ENCODE measurements at regions not wholly inside any gene's neighbourhood (a gene's known extent, or its start where the extent isn't known, plus 50 kb on each side); places are given as distances from the start of the nearest gene placed in this dataset.

GRCh38 chr3:102194001-102194400 is 240.8 kb upstream of the ZPLD1 start:
- DNase-seq = no peak

- DNase-seq = no peak
These were observed 240.1 kb upstream of the ZPLD1 start for GRCh38 chr3:102194760-102195159.

GRCh38 chr3:102195198-102195948 is 239.4 kb upstream of the ZPLD1 start:
- peak; percentile 25 for DNase-seq

- DNase-seq = no peak
These were observed 234.7 kb upstream of the ZPLD1 start for GRCh38 chr3:102200126-102200525.

GRCh38 chr3:102200560-102200959 is 234.3 kb upstream of the ZPLD1 start:
- DNase-seq = no peak

- DNase-seq = no peak
These were observed 229.2 kb upstream of the ZPLD1 start for GRCh38 chr3:102205647-102206046.

GRCh38 chr3:102206511-102207031 is 228.2 kb upstream of the ZPLD1 start:
- no peak for DNase-seq

GRCh38 chr3:102207151-102207571 is 227.7 kb upstream of the ZPLD1 start:
- DNase-seq = no peak

GRCh38 chr3:102215166-102215565 is 219.6 kb upstream of the ZPLD1 start:
- DNase-seq = no peak

- no peak for DNase-seq
These were observed 211.7 kb upstream of the ZPLD1 start for GRCh38 chr3:102223132-102223531.

- DNase-seq = no peak
These were observed 210.6 kb upstream of the ZPLD1 start for GRCh38 chr3:102224171-102224570.

- DNase-seq = no peak
These were observed 209.8 kb upstream of the ZPLD1 start for GRCh38 chr3:102225005-102225404.

GRCh38 chr3:102225407-102226132 is 209.2 kb upstream of the ZPLD1 start:
- peak; percentile 75 for DNase-seq

- no peak for DNase-seq
These were observed 208.4 kb upstream of the ZPLD1 start for GRCh38 chr3:102226463-102226862.

- peak; percentile 80 for DNase-seq
These were observed 205.7 kb upstream of the ZPLD1 start for GRCh38 chr3:102229062-102229655.

GRCh38 chr3:102230057-102230456 is 204.8 kb upstream of the ZPLD1 start:
- no peak for DNase-seq

- no peak for DNase-seq
These were observed 200.9 kb upstream of the ZPLD1 start for GRCh38 chr3:102233881-102234280.

- DNase-seq = peak; percentile 36
These were observed 199.1 kb upstream of the ZPLD1 start for GRCh38 chr3:102235679-102236078.

- DNase-seq = no peak
These were observed 197.6 kb upstream of the ZPLD1 start for GRCh38 chr3:102237181-102237580.

- DNase-seq = no peak
These were observed 197.0 kb upstream of the ZPLD1 start for GRCh38 chr3:102237838-102238237.

GRCh38 chr3:102238362-102238761 is 196.5 kb upstream of the ZPLD1 start:
- DNase-seq = no peak

- DNase-seq = no peak
These were observed 194.1 kb upstream of the ZPLD1 start for GRCh38 chr3:102240720-102241119.

- no peak for DNase-seq
These were observed 185.7 kb upstream of the ZPLD1 start for GRCh38 chr3:102248981-102249705.

Data from COR-L47 (cell line).